SK-N-SH (cell line): ENCODE measurements at regions not wholly inside any gene's neighbourhood (a gene's known extent, or its start where the extent isn't known, plus 50 kb on each side); places are given as distances from the start of the nearest gene placed in this dataset.

Source experiments
- CTCF ChIA-PET: fragments of 300-600, 350-600 bp; formaldehyde crosslinking; extraction: SDS; loops from one replicate; lab custom pipeline; 2021; lab: Yijun Ruan, JAX
- POLR2A ChIA-PET: fragments of 350-600 bp; sonication (Branson Sonifier 250); formaldehyde crosslinking; extraction: SDS; loops from one replicate; lab custom pipeline; 2020; ENCODE audit warnings: antibody characterized with exemption, inconsistent platforms; lab: Yijun Ruan, JAX
- DNase-seq: peaks from one replicate; pipeline ENCODE4 v3.0.0; 2012
- H2AFZ ChIP-seq: fragments of 200-600 bp; sonication (generic); 2 replicates; pipeline ENCODE4 v1.8.1; 2016; ENCODE audit warnings: antibody characterized with exemption, mild to moderate bottlenecking, low read depth
- H3F3A ChIP-seq: fragments of 200-600 bp; sonication (generic); replicated peaks from 2 replicates; pipeline ENCODE3; 2016; ENCODE audit warnings: antibody characterized with exemption, mild to moderate bottlenecking; ENCODE audit not compliant: insufficient read depth
- H3K27ac ChIP-seq, 2 experiments: fragments of 200-500 bp in 1 of 2; fragments of 200-600 bp in 1 of 2; sonication (Bioruptor generic) in 1 of 2; sonication (generic), shearing (Covaris generic) in 1 of 2; 2 replicates each; pipeline versions ENCODE4 v1.5.1 to v1.6.1; 2014 to 2016; ENCODE audit warnings: low read depth in 2 of 2, inconsistent platforms in 1 of 2, low read length in 1 of 2, mild to moderate bottlenecking in 1 of 2, mixed read lengths in 1 of 2
- H3K27me3 ChIP-seq: fragments of 200-600 bp; sonication (generic), shearing (Covaris generic); 2 replicates; pipeline ENCODE4 v1.6.1; 2016; ENCODE audit warnings: mixed run types; ENCODE audit not compliant: insufficient read depth
- H3K36me3 ChIP-seq, 2 experiments: fragments of 200-500 bp in 1 of 2; fragments of 200-600 bp in 1 of 2; sonication (Bioruptor generic) in 1 of 2; sonication (generic) in 1 of 2; replicated peaks in 1 of 2; 2 replicates each; pipeline versions ENCODE3 to v1.5.1; 2014 to 2016; ENCODE audit warnings: low read length in 1 of 2, mild to moderate bottlenecking in 1 of 2; ENCODE audit not compliant: insufficient read depth in 2 of 2, control insufficient read depth in 1 of 2
- H3K4me1 ChIP-seq, 2 experiments: fragments of 200-500 bp in 1 of 2; fragments of 200-600 bp in 1 of 2; sonication (Bioruptor generic) in 1 of 2; sonication (generic), shearing (Covaris generic) in 1 of 2; 2 replicates each; pipeline versions ENCODE4 v1.5.1 to v1.6.1; 2014 to 2016; ENCODE audit warnings: low read depth in 1 of 2, low read length in 1 of 2, mixed run types in 1 of 2; ENCODE audit not compliant: insufficient read depth in 2 of 2, control insufficient read depth in 1 of 2
- H3K4me2 ChIP-seq: fragments of 200-600 bp; sonication (generic), shearing (Covaris generic); 2 replicates; pipeline ENCODE4 v1.6.1; 2017; ENCODE audit warnings: mixed run types
- H3K4me3 ChIP-seq, 2 experiments: fragments of 200-500 bp in 1 of 2; fragments of 200-600 bp in 1 of 2; sonication (Bioruptor generic) in 1 of 2; sonication (generic), shearing (Covaris generic) in 1 of 2; 2 replicates each; pipeline versions ENCODE4 v1.5.1 to v1.8.1; 2014 to 2016; ENCODE audit warnings: low read depth in 2 of 2, inconsistent platforms in 1 of 2, low read length in 1 of 2, mild to moderate bottlenecking in 1 of 2, mixed read lengths in 1 of 2, moderate library complexity in 1 of 2
- H3K79me2 ChIP-seq: fragments of 200-600 bp; sonication (generic); 2 replicates; pipeline ENCODE4 v1.8.1; 2017; ENCODE audit warnings: mild to moderate bottlenecking; ENCODE audit not compliant: insufficient read depth
- H3K9ac ChIP-seq: fragments of 200-600 bp; sonication (generic); 2 replicates; pipeline ENCODE4 v1.6.1; 2017; ENCODE audit warnings: mixed run types
- H3K9me2 ChIP-seq: fragments of 200-600 bp; sonication (generic); 2 replicates; pipeline ENCODE4 v1.6.1; 2017; ENCODE audit warnings: mixed run types
- H3K9me3 ChIP-seq: fragments of 200-600 bp; sonication (generic); 2 replicates; pipeline ENCODE4 v1.6.1; 2017; ENCODE audit warnings: mixed run types, mild to moderate bottlenecking, moderate library complexity
- H4K20me1 ChIP-seq: fragments of 200-600 bp; sonication (generic); 2 replicates; pipeline ENCODE4 v1.6.1; 2017; ENCODE audit warnings: mild to moderate bottlenecking, mixed run types; ENCODE audit not compliant: insufficient read depth
- ELF1 ChIP-seq: IDR thresholded peaks from 2 replicates; pipeline ENCODE4 v1.4.0; 2012
- FOSL2 ChIP-seq: IDR thresholded peaks from 2 replicates; pipeline ENCODE4 v1.4.0; 2012; ENCODE audit warnings: low read depth, mild to moderate bottlenecking, moderate library complexity, borderline replicate concordance
- FOXM1 ChIP-seq: IDR thresholded peaks from 2 replicates; pipeline ENCODE4 v1.4.0; 2012; ENCODE audit warnings: low read depth, mild to moderate bottlenecking
- JUND ChIP-seq: IDR thresholded peaks from 2 replicates; pipeline ENCODE4 v1.4.0; 2012
- MEF2A ChIP-seq: IDR thresholded peaks from 2 replicates; pipeline ENCODE4 v1.4.0; 2012; ENCODE audit warnings: low read depth, borderline replicate concordance
- MXI1 ChIP-seq: IDR thresholded peaks from 2 replicates; pipeline ENCODE4 v1.6.1; 2012; ENCODE audit warnings: mild to moderate bottlenecking, low read depth, low read length, improper control_type of control experiment
- RFX5 ChIP-seq: IDR thresholded peaks from 2 replicates; pipeline ENCODE4 v1.6.1; 2012; ENCODE audit warnings: mild to moderate bottlenecking, improper control_type of control experiment, low read length
- TEAD4 ChIP-seq: IDR thresholded peaks from 2 replicates; pipeline ENCODE4 v1.4.0; 2012; ENCODE audit warnings: mild to moderate bottlenecking, borderline replicate concordance; ENCODE audit not compliant: insufficient read depth
- WGBS: methylation state at CpG from one replicate; pipeline ENCODE4 v1.1.6; 2017; ENCODE audit warnings: low lambda C conversion rate; 5-methylcytosine and 5-hydroxymethylcytosine counted together
- TF ChIP-seq, protein P1 (sequence below): IDR thresholded peaks from 2 replicates; pipeline ENCODE4 v1.4.0; 2012; ENCODE audit warnings: low read depth, borderline replicate concordance
- TF ChIP-seq, protein P2 (sequence below): fragments of 150-350 bp; IDR thresholded peaks from 2 replicates; pipeline ENCODE4 v1.6.1; 2016; ENCODE audit warnings: mild to moderate bottlenecking, low read depth, low read length
- TF ChIP-seq, protein P3 (sequence below): IDR thresholded peaks from 2 replicates; pipeline ENCODE4 v1.4.0; 2012; ENCODE audit warnings: low read depth

DNA sequence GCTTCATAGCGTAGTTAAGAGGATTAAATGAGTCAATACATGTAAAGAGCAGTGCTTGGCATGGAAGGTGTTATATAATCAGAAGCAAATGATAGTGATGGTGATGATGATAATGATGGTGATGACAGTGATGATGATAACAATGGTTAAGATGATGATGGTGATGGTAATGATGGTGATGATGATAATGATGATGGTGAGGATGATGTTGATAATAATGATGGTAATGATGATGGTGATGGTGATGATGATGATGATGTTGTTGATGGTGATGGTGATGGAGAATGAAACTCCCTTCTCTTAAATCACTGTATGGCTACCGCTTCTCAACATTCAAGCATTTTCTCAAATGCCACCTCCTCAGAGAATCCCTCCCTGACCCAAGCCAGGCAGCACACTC, 190.5 kb downstream of the TMEM132E start:
- Histone ChIP-seq H4K20me1 (no peaks in the 10 kb centered on the region), H2AFZ (no peak overlapping the region), H3F3A (no peaks in the 10 kb centered on the region), H3K27ac (no peak overlapping the region), H3K9ac (no peak overlapping the region), H3K36me3 (no peaks in the 10 kb centered on the region), H3K9me3 (no peaks in the 10 kb centered on the region), H3K4me2 (no peak overlapping the region), H3K4me1 (no peaks in the 10 kb centered on the region; a peak in 1 of 4 replicates), H3K9me2 (no peaks in the 10 kb centered on the region)
- 28% methylated on average over 2 of the region's 2 CpGs for WGBS
- ChIA-PET POLR2A (no interaction called here), CTCF (no interaction called here)
- no peak for DNase-seq
- TF ChIP-seq, protein P1, sequence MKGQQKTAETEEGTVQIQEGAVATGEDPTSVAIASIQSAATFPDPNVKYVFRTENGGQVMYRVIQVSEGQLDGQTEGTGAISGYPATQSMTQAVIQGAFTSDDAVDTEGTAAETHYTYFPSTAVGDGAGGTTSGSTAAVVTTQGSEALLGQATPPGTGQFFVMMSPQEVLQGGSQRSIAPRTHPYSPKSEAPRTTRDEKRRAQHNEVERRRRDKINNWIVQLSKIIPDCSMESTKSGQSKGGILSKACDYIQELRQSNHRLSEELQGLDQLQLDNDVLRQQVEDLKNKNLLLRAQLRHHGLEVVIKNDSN, result no peak
- TF ChIP-seq FOSL2 (no peak), RFX5 (no peak), MXI1 (no peak), FOXM1 (no peak), TEAD4 (no peak)
- TF ChIP-seq, protein P2, sequence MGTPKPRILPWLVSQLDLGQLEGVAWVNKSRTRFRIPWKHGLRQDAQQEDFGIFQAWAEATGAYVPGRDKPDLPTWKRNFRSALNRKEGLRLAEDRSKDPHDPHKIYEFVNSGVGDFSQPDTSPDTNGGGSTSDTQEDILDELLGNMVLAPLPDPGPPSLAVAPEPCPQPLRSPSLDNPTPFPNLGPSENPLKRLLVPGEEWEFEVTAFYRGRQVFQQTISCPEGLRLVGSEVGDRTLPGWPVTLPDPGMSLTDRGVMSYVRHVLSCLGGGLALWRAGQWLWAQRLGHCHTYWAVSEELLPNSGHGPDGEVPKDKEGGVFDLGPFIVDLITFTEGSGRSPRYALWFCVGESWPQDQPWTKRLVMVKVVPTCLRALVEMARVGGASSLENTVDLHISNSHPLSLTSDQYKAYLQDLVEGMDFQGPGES, result no peak
- TF ChIP-seq, protein P3, sequence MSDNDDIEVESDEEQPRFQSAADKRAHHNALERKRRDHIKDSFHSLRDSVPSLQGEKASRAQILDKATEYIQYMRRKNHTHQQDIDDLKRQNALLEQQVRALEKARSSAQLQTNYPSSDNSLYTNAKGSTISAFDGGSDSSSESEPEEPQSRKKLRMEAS, result no peak
- TF ChIP-seq, all 33 proteins: peak for 0
- Histone ChIP-seq H3K79me2 (no peaks in the 10 kb centered on the region), H3K4me3 (no peak overlapping the region), H3K27me3 (no peaks in the 10 kb centered on the region)

DNA sequence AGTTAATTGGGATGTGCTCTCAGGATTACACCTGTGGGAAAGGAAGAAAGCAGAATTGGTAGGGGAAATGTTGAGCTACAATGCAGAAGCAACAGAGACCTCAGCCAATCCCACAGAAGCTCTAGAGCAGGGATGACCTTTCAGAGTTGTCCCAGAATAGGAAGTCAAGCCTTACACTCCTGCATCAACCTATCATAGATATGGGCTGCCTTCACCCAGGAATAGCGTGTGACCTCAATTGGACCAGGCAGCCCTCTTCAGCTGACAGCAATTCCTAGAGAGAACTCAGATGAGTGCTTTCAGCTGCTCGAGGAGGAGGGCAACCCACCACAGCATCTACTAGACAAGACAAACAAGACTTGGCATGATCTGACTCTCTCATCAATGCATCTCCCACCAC, 189.7 kb downstream of the TMEM132E start:
- Histone ChIP-seq H3K4me1 (no peaks in the 10 kb centered on the region), H3K27ac (no peak overlapping the region), H3K79me2 (no peaks in the 10 kb centered on the region), H3F3A (no peaks in the 10 kb centered on the region), H3K4me3 (no peak overlapping the region), H2AFZ (no peak overlapping the region), H4K20me1 (no peaks in the 10 kb centered on the region), H3K36me3 (no peaks in the 10 kb centered on the region), H3K4me2 (no peak overlapping the region), H3K9me2 (no peaks in the 10 kb centered on the region), H3K27me3 (no peaks in the 10 kb centered on the region), H3K9me3 (no peaks in the 10 kb centered on the region)
- POLR2A ChIA-PET, result no interaction called here
- WGBS, result 28% methylated on average over 2 of the region's 2 CpGs
- DNase-seq, result no peak
- CTCF ChIA-PET, result no interaction called here
- TF ChIP-seq ELF1, result no peak
- no peak for TF ChIP-seq JUND
- TF ChIP-seq MEF2A, result no peak
- TF ChIP-seq, protein P2, result no peak
- TF ChIP-seq, all 33 proteins: peak for 0
- H3K9ac ChIP-seq, result no peak overlapping the region
